Liver (tissue), 3 donors: ENCODE measurements at regions not wholly inside any gene's neighbourhood (a gene's known extent, or its start where the extent isn't known, plus 50 kb on each side); places are given as distances from the start of the nearest gene placed in this dataset.
"Not testable (repeated sequence)": the region's sequence is repeated elsewhere in the genome, so short reads cannot be mapped to it uniquely, and the experiment has no call there.

Source experiments
- ATF3 ChIP-seq: IDR thresholded peaks from 2 replicates; pipeline ENCODE4 v1.6.1; 2016; ENCODE audit warnings: antibody characterized with exemption
- EGR1 ChIP-seq, 2 donors: IDR thresholded peaks; 2 replicates each; pipeline ENCODE4 v1.6.1; 2016 to 2018; ENCODE audit warnings: antibody characterized with exemption in 2 of 2, low read depth in 2 of 2
- FOXA1 ChIP-seq: IDR thresholded peaks from 2 replicates; pipeline ENCODE4 v1.6.1; 2016; ENCODE audit warnings: antibody characterized with exemption
- GABPA ChIP-seq, 2 donors: IDR thresholded peaks in 1 of 2; conservative IDR thresholded peaks in 1 of 2; 2 replicates each; pipeline ENCODE4 v1.6.1; 2016; ENCODE audit warnings: antibody characterized with exemption in 2 of 2, mild to moderate bottlenecking in 1 of 2, moderate library complexity in 1 of 2
- JUND ChIP-seq, 2 donors: IDR thresholded peaks; 2 replicates each; pipeline ENCODE4 v1.6.1; 2016; ENCODE audit warnings: antibody characterized with exemption in 2 of 2
- MAX ChIP-seq: IDR thresholded peaks from 2 replicates; pipeline ENCODE4 v1.6.1; 2016; ENCODE audit warnings: antibody characterized with exemption
- RXRA ChIP-seq, 2 donors: IDR thresholded peaks; 2 replicates each; pipeline ENCODE4 v1.6.1; 2017 to 2018; ENCODE audit warnings: antibody characterized with exemption in 2 of 2, mild to moderate bottlenecking in 1 of 2
- TAF1 ChIP-seq: conservative IDR thresholded peaks from 2 replicates; pipeline ENCODE4 v1.6.1; 2016; ENCODE audit warnings: antibody characterized with exemption, mild to moderate bottlenecking
- YY1 ChIP-seq: IDR thresholded peaks from 2 replicates; pipeline ENCODE4 v1.6.1; 2016; ENCODE audit warnings: antibody characterized with exemption, mild to moderate bottlenecking
- TF ChIP-seq, protein P1 (sequence below): fragments of 150-350 bp; IDR thresholded peaks from 2 replicates; pipeline ENCODE4 v1.5.1; 2017; ENCODE audit warnings: improper control_type of control experiment, low read depth, low read length; ENCODE audit not compliant: missing input control
- donor health status: healthy.
- donor health status: healthy.

- TF ChIP-seq YY1; RXRA (IDR thresholded peaks at IDR 0.05); FOXA1; TAF1; ATF3; MAX; EGR1 (IDR thresholded peaks at IDR 0.05; ENCODE audit: low read depth in 2 of 2); GABPA (IDR thresholded peaks at IDR 0.05 in 1 of 2, conservative IDR thresholded peaks at IDR 0.05 in 1 of 2); JUND (IDR thresholded peaks at IDR 0.05): not testable (repeated sequence)
- TF ChIP-seq, protein P1, sequence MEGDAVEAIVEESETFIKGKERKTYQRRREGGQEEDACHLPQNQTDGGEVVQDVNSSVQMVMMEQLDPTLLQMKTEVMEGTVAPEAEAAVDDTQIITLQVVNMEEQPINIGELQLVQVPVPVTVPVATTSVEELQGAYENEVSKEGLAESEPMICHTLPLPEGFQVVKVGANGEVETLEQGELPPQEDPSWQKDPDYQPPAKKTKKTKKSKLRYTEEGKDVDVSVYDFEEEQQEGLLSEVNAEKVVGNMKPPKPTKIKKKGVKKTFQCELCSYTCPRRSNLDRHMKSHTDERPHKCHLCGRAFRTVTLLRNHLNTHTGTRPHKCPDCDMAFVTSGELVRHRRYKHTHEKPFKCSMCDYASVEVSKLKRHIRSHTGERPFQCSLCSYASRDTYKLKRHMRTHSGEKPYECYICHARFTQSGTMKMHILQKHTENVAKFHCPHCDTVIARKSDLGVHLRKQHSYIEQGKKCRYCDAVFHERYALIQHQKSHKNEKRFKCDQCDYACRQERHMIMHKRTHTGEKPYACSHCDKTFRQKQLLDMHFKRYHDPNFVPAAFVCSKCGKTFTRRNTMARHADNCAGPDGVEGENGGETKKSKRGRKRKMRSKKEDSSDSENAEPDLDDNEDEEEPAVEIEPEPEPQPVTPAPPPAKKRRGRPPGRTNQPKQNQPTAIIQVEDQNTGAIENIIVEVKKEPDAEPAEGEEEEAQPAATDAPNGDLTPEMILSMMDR = not testable (repeated sequence)
Measured at GRCh38 chr12:38183617-38184016, 133.0 kb upstream of the ALG10B start.
